T-cell (primary cell): ENCODE measurements at regions not wholly inside any gene's neighbourhood (a gene's known extent, or its start where the extent isn't known, plus 50 kb on each side); places are given as distances from the start of the nearest gene placed in this dataset.

ENCODE experiments used
- ATAC-seq, 4 experiments: fragments of 200-7000 bp in 3 of 4; fragments of 150-1000 bp in 1 of 4; cut with Tn5 transposase; replicated peaks in 1 of 4; 1 replicate in 3 of 4; 2 replicates in 1 of 4; pipeline ENCODE4 v1.10.0; 2021; ENCODE audit warnings: moderate library complexity in 3 of 4, mild to moderate bottlenecking in 2 of 4, moderate number of reproducible peaks in 1 of 4
- CTCF ChIA-PET, 2 donors: fragments of 300-600 bp; sonication (Branson Sonifier 250); formaldehyde crosslinking; loops; one replicate each; lab custom pipeline; 2022; ENCODE audit warnings: antibody characterized with exemption in 2 of 2; lab: Charles Lee
- POLR2A ChIA-PET, 2 donors: fragments of 300-600 bp; sonication (Branson Sonifier 250); formaldehyde crosslinking; loops; one replicate each; lab custom pipeline; 2022; ENCODE audit warnings: antibody characterized with exemption in 2 of 2; lab: Charles Lee
- DNase-seq, 35 experiments: peaks; one replicate each; pipeline versions ENCODE4 v3.0.0 to v3.0.0-alpha.2; 2013 to 2023
- H3K27ac ChIP-seq: one replicate; pipeline ENCODE4 v1.5.1; 2013; ENCODE audit warnings: low read length
- H3K27me3 ChIP-seq, 2 experiments: replicated peaks in 1 of 2; 1 replicate in 1 of 2; 2 replicates in 1 of 2; pipeline versions ENCODE4 v1.6.1 to v1.7.0; 2013; ENCODE audit warnings: low read length in 1 of 2, mixed read lengths in 1 of 2; ENCODE audit not compliant: control insufficient read depth in 2 of 2, insufficient read depth in 2 of 2; ENCODE audit errors: extremely low read depth in 1 of 2
- H3K36me3 ChIP-seq, 2 donors: 1 replicate in 1 of 2; 2 replicates in 1 of 2; pipeline versions ENCODE4 v1.6.1 to v1.7.0; 2013; ENCODE audit warnings: low read length in 1 of 2; ENCODE audit not compliant: control insufficient read depth in 2 of 2, insufficient read depth in 1 of 2; ENCODE audit errors: extremely low read depth in 1 of 2
- H3K4me1 ChIP-seq, 2 experiments: 1 replicate in 1 of 2; 2 replicates in 1 of 2; pipeline versions ENCODE4 v1.6.1 to v1.7.0; 2013; ENCODE audit warnings: low read length in 2 of 2, mixed read lengths in 1 of 2; ENCODE audit not compliant: insufficient read depth in 2 of 2, control insufficient read depth in 1 of 2; ENCODE audit errors: extremely low read depth in 1 of 2
- H3K4me3 ChIP-seq, 2 donors: 1 replicate in 1 of 2; 2 replicates in 1 of 2; pipeline versions ENCODE4 v1.5.1 to v1.7.0; 2013; ENCODE audit warnings: mild to moderate bottlenecking in 2 of 2, low read length in 1 of 2, moderate library complexity in 1 of 2; ENCODE audit not compliant: control insufficient read depth in 1 of 2; ENCODE audit errors: extremely low read depth in 1 of 2
- H3K9me3 ChIP-seq: 2 replicates; pipeline ENCODE4 v1.7.0; 2013
- H3K27ac Mint-ChIP-seq, 2 donors: one replicate each; pipeline ENCODE4 v1.8.0; 2020 to 2021; ENCODE audit warnings: mild to moderate bottlenecking in 2 of 2, mixed read lengths in 2 of 2
- H3K27me3 Mint-ChIP-seq, 2 donors: one replicate each; pipeline ENCODE4 v1.8.0; 2021 to 2022; ENCODE audit warnings: mixed read lengths in 2 of 2
- H3K36me3 Mint-ChIP-seq: one replicate; pipeline ENCODE4 v1.8.0; 2021; ENCODE audit warnings: mixed read lengths
- H3K4me1 Mint-ChIP-seq, 3 donors: one replicate each; pipeline ENCODE4 v1.8.0; 2020 to 2022; ENCODE audit warnings: mixed read lengths in 3 of 3, mild to moderate bottlenecking in 1 of 3
- H3K4me3 Mint-ChIP-seq, 3 donors: one replicate each; pipeline ENCODE4 v1.8.0; 2020 to 2022; ENCODE audit warnings: mild to moderate bottlenecking in 3 of 3, mixed read lengths in 3 of 3, moderate library complexity in 3 of 3
- H3K9me3 Mint-ChIP-seq, 3 donors: one replicate each; pipeline ENCODE4 v1.8.0; 2020 to 2022; ENCODE audit warnings: mixed read lengths in 3 of 3
- WGBS: methylation state at CpG from one replicate; pipeline ENCODE4 v1.1.5; 2013; ENCODE audit warnings: missing lambda C conversion rate; ENCODE audit not compliant: insufficient coverage; 5-methylcytosine and 5-hydroxymethylcytosine counted together

DNA sequence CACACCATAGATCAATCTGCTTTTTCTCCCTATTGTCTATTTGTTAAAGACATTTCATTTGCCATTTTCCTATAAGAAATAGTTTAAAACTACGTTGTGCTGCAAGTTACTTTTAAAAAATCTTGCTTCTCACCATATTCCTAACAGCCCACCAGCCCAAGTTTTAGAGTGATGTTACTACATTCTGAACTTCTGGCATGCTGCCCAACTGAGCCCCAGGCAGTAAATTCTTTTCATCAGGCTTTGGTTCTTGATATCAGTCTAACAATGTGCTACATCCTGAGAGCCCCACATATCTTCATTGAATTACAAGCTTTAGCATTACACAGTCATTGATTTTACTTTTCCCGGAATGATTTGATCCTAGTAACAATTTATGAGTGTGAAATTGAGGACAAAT lies 283.8 kb upstream of the IL1RAPL1 start:
- POLR2A ChIA-PET = no interaction called here
- no peak overlapping the region for H3K27ac ChIP-seq
- peaks cover 0 to 4% (median 3%) of the 10 kb centered on the region in 3 donors for H3K9me3 Mint-ChIP-seq
- DNase-seq = no peak
- CTCF ChIA-PET = interaction anchor here in 1 of 2 donors (0.7 kb wide), 1 partner anchor 269 kb away, joined by 8 read pairs; no protein-coding TSS in a partner anchor
- H3K36me3 Mint-ChIP-seq = no peaks in the 10 kb centered on the region
- no CpG with 5 or more reads among the region's 2 CpGs for WGBS
- H3K9me3 ChIP-seq = no peaks in the 10 kb centered on the region
- H3K4me1 Mint-ChIP-seq = no peaks in the 10 kb centered on the region
- no peak overlapping the region for H3K4me3 Mint-ChIP-seq
- no peaks in the 10 kb centered on the region for H3K27me3 ChIP-seq
- no peak overlapping the region for H3K4me3 ChIP-seq
- H3K27me3 Mint-ChIP-seq = no peaks in the 10 kb centered on the region
- no peaks in the 10 kb centered on the region for H3K36me3 ChIP-seq
- no peak for ATAC-seq
- H3K4me1 ChIP-seq = no peaks in the 10 kb centered on the region
- no peak overlapping the region for H3K27ac Mint-ChIP-seq

DNA sequence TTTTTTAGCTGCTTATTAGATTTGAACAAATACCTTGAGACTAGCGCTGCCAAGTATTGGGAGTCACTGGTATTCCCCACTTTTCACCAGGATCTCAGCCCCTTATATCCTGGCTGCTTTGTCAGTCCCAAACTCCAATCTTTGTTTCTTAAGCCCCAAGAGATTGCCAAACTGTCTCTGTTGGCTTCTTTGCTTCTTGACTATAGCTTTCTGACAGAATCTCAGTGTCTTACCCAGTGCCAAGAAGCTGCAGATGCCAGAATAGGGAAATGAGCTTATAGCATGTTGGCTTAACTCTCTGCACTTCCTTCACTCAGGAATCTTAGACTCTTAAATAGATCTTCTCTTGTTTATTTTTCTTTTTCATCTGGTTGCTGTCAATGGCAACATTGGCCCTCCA lies 297.5 kb upstream of the DCAF8L1 start:
- Histone ChIP-seq H3K27me3 (no peaks in the 10 kb centered on the region), H3K9me3 (no peaks in the 10 kb centered on the region), H3K36me3 (no peaks in the 10 kb centered on the region), H3K4me3 (no peak overlapping the region), H3K4me1 (no peaks in the 10 kb centered on the region), H3K27ac (no peak overlapping the region)
- H3K4me3 Mint-ChIP-seq = no peak overlapping the region
- ChIA-PET POLR2A (no interaction called here), CTCF (no interaction called here)
- no CpG with 5 or more reads among the region's 1 CpG for WGBS
- H3K27ac Mint-ChIP-seq = no peak overlapping the region
- H3K9me3 Mint-ChIP-seq = peaks cover 3 to 5% (median 4%) of the 10 kb centered on the region in 3 donors
- no peaks in the 10 kb centered on the region for H3K27me3 Mint-ChIP-seq
- DNase-seq (no peak), ATAC-seq (no peak)
- H3K36me3 Mint-ChIP-seq = no peaks in the 10 kb centered on the region
- no peaks in the 10 kb centered on the region for H3K4me1 Mint-ChIP-seq

GRCh38 chrX:28278251-28278650 lies 297.0 kb upstream of the DCAF8L1 start:
- H3K4me1 ChIP-seq = no peaks in the 10 kb centered on the region
- DNase-seq (no peak), ATAC-seq (no peak)
- no peaks in the 10 kb centered on the region for H3K4me1 Mint-ChIP-seq
- CTCF ChIA-PET = no interaction called here
- no peaks in the 10 kb centered on the region for H3K27me3 ChIP-seq
- H3K36me3 Mint-ChIP-seq = no peaks in the 10 kb centered on the region
- WGBS = no CpG with 5 or more reads among the region's 4 CpGs
- H3K36me3 ChIP-seq = no peaks in the 10 kb centered on the region
- H3K4me3 ChIP-seq = no peak overlapping the region
- H3K9me3 Mint-ChIP-seq = peaks cover 3 to 5% (median 4%) of the 10 kb centered on the region in 3 donors
- H3K27ac ChIP-seq = no peak overlapping the region
- H3K9me3 ChIP-seq = no peaks in the 10 kb centered on the region
- POLR2A ChIA-PET = no interaction called here
- H3K27ac Mint-ChIP-seq = no peak overlapping the region
- H3K4me3 Mint-ChIP-seq = no peak overlapping the region
- H3K27me3 Mint-ChIP-seq = no peaks in the 10 kb centered on the region

DNA sequence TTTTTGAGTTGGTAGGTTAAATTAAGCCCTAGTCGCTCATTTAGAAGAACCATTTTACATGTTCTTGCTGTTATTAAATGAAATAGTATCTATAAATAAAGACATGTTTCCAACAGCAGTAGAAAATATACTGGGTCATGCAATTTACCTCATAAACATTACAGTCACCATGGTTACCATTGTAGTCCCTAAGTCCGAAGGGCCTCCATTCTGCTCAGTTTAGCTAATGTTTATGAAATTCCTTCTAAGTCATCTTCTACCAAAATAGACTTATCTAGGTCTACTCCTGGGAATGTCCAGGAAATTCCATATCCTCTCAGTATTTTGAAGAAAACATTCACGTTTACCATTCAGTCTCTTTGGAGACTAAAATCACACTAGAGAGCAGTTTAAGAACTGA lies 292.5 kb upstream of the DCAF8L1 start:
- Histone ChIP-seq H3K4me3 (no peak overlapping the region), H3K4me1 (no peaks in the 10 kb centered on the region), H3K27me3 (no peaks in the 10 kb centered on the region), H3K27ac (no peak overlapping the region), H3K36me3 (no peaks in the 10 kb centered on the region), H3K9me3 (no peaks in the 10 kb centered on the region)
- Mint-ChIP-seq H3K4me1 (no peaks in the 10 kb centered on the region), H3K4me3 (no peak overlapping the region), H3K36me3 (no peaks in the 10 kb centered on the region), H3K27me3 (no peaks in the 10 kb centered on the region), H3K27ac (no peak overlapping the region), H3K9me3 (peaks cover 0 to 3% (median 0%) of the 10 kb centered on the region in 3 donors)
- POLR2A ChIA-PET = no interaction called here
- ATAC-seq = no peak
- no CpG with 5 or more reads among the region's 3 CpGs for WGBS
- CTCF ChIA-PET = no interaction called here
- DNase-seq = no peak

GRCh38 chrX:28246675-28247074 lies 265.4 kb upstream of the DCAF8L1 start:
- Mint-ChIP-seq H3K4me3 (no peak overlapping the region), H3K36me3 (no peaks in the 10 kb centered on the region), H3K27me3 (peaks cover 0 to 5% of the 10 kb centered on the region in 2 donors), H3K9me3 (peaks cover 0 to 3% (median 0%) of the 10 kb centered on the region in 3 donors), H3K27ac (no peak overlapping the region), H3K4me1 (no peaks in the 10 kb centered on the region)
- Histone ChIP-seq H3K27ac (no peak overlapping the region), H3K4me1 (no peaks in the 10 kb centered on the region), H3K36me3 (no peaks in the 10 kb centered on the region), H3K9me3 (no peaks in the 10 kb centered on the region), H3K4me3 (no peak overlapping the region), H3K27me3 (no peaks in the 10 kb centered on the region)
- no peak for ATAC-seq
- DNase-seq = no peak
- ChIA-PET CTCF (no interaction called here), POLR2A (no interaction called here)
- WGBS = 96% methylated on average over 4 of the region's 7 CpGs

GRCh38 chrX:28229217-28229616 lies 248.0 kb upstream of the DCAF8L1 start:
- Mint-ChIP-seq H3K27me3 (no peaks in the 10 kb centered on the region), H3K4me1 (no peaks in the 10 kb centered on the region)
- POLR2A ChIA-PET = no interaction called here

GRCh38 chrX:28225513-28225912 lies 244.3 kb upstream of the DCAF8L1 start:
- Histone ChIP-seq H3K4me1 (no peaks in the 10 kb centered on the region), H3K27me3 (no peaks in the 10 kb centered on the region), H3K36me3 (no peaks in the 10 kb centered on the region), H3K4me3 (no peak overlapping the region), H3K9me3 (no peaks in the 10 kb centered on the region), H3K27ac (no peak overlapping the region)
- no peaks in the 10 kb centered on the region for H3K27me3 Mint-ChIP-seq
- ATAC-seq (no peak), DNase-seq (no peak)
- H3K4me3 Mint-ChIP-seq = no peak overlapping the region
- H3K9me3 Mint-ChIP-seq = peaks cover 0 to 8% (median 5%) of the 10 kb centered on the region in 3 donors
- no peaks in the 10 kb centered on the region for H3K4me1 Mint-ChIP-seq
- no CpG with 5 or more reads among the region's 1 CpG for WGBS
- ChIA-PET CTCF (no interaction called here), POLR2A (no interaction called here)
- no peaks in the 10 kb centered on the region for H3K36me3 Mint-ChIP-seq
- no peak overlapping the region for H3K27ac Mint-ChIP-seq

More at GRCh38 chrX:28229217-28229616, 248.0 kb upstream of the DCAF8L1 start:
- CTCF ChIA-PET = no interaction called here
- Histone ChIP-seq H3K27ac (no peak overlapping the region), H3K9me3 (no peaks in the 10 kb centered on the region), H3K4me1 (no peaks in the 10 kb centered on the region), H3K4me3 (no peak overlapping the region), H3K27me3 (no peaks in the 10 kb centered on the region), H3K36me3 (no peaks in the 10 kb centered on the region)
- no peak overlapping the region for H3K27ac Mint-ChIP-seq
- H3K9me3 Mint-ChIP-seq = peaks cover 0 to 8% (median 5%) of the 10 kb centered on the region in 3 donors
- DNase-seq (no peak), ATAC-seq (no peak)
- no peak overlapping the region for H3K4me3 Mint-ChIP-seq
- H3K36me3 Mint-ChIP-seq = no peaks in the 10 kb centered on the region
